DND-41 (cell line): ENCODE measurements at regions not wholly inside any gene's neighbourhood (a gene's known extent, or its start where the extent isn't known, plus 50 kb on each side); places are given as distances from the start of the nearest gene placed in this dataset.

Experiments
- ATAC-seq: fragments of 200-7000 bp; cut with Tn5 transposase; 3 replicates; pipeline ENCODE4 v1.9.1; 2021; ENCODE audit warnings: low read depth; ENCODE audit not compliant: insufficient read depth
- DNase-seq: peaks from one replicate; pipeline ENCODE4 v3.0.0-alpha.2; 2020
- H2AFZ ChIP-seq: 2 replicates; pipeline ENCODE4 v1.6.0; 2012; ENCODE audit warnings: low read depth, low read length
- H3K27ac ChIP-seq: 2 replicates; pipeline ENCODE4 v1.5.1; 2012; ENCODE audit warnings: low read length, inconsistent platforms
- H3K27me3 ChIP-seq: fragments of 200-600 bp; sonication (generic); 2 replicates; pipeline ENCODE4 v1.6.0; 2012; ENCODE audit warnings: low read length, mild to moderate bottlenecking, inconsistent platforms; ENCODE audit not compliant: insufficient read depth, poor library complexity
- H3K36me3 ChIP-seq: 2 replicates; pipeline ENCODE4 v1.5.1; 2012; ENCODE audit warnings: low read length, inconsistent platforms; ENCODE audit not compliant: insufficient read depth
- H3K4me1 ChIP-seq: 2 replicates; pipeline ENCODE4 v1.5.1; 2012; ENCODE audit warnings: mild to moderate bottlenecking, low read length; ENCODE audit not compliant: insufficient read depth
- H3K4me2 ChIP-seq: 2 replicates; pipeline ENCODE4 v1.6.0; 2012; ENCODE audit warnings: mild to moderate bottlenecking, moderate library complexity, low read length, inconsistent platforms; ENCODE audit not compliant: insufficient read depth
- H3K4me3 ChIP-seq, 2 experiments: fragments of 200-600 bp in 1 of 2; shearing (Covaris generic) in 1 of 2; 2 replicates each; pipeline ENCODE4 v1.5.1; 2012 to 2016; ENCODE audit warnings: inconsistent platforms in 2 of 2, low read length in 2 of 2, mild to moderate bottlenecking in 2 of 2, low read depth in 1 of 2, moderate library complexity in 1 of 2
- H3K79me2 ChIP-seq: 2 replicates; pipeline ENCODE4 v1.6.0; 2012; ENCODE audit warnings: low read length, inconsistent platforms; ENCODE audit not compliant: insufficient read depth
- H3K9ac ChIP-seq: 2 replicates; pipeline ENCODE4 v1.6.0; 2012; ENCODE audit warnings: low read depth, mild to moderate bottlenecking, inconsistent platforms, low read length, moderate library complexity
- H3K9me3 ChIP-seq: 2 replicates; pipeline ENCODE4 v1.5.1; 2012; ENCODE audit warnings: low read length, moderate library complexity, mild to moderate bottlenecking, inconsistent platforms; ENCODE audit not compliant: insufficient read depth, severe bottlenecking
- H4K20me1 ChIP-seq: 2 replicates; pipeline ENCODE4 v1.6.0; 2012; ENCODE audit warnings: low read length; ENCODE audit not compliant: insufficient read depth
- CTCF ChIP-seq: IDR thresholded peaks from 2 replicates; pipeline ENCODE4 v1.5.1; 2012; ENCODE audit warnings: borderline replicate concordance, low read length, moderate library complexity, mild to moderate bottlenecking; ENCODE audit not compliant: poor library complexity, severe bottlenecking; ENCODE audit errors: extremely low read depth
- EZH2 ChIP-seq: IDR thresholded peaks from 3 replicates; pipeline ENCODE4 v1.6.1; 2012; ENCODE audit warnings: borderline replicate concordance, low read depth, mild to moderate bottlenecking, moderate library complexity, low read length, inconsistent platforms; ENCODE audit not compliant: severe bottlenecking

GRCh38 chr13:87206708-87207107 is 464.5 kb upstream of the SLITRK5 start:
- Histone ChIP-seq H3K27ac (no peak overlapping the region), H3K79me2 (no peaks in the 10 kb centered on the region), H3K36me3 (no peaks in the 10 kb centered on the region), H3K27me3 (no peaks in the 10 kb centered on the region), H3K9ac (no peak overlapping the region), H3K4me3 (no peak overlapping the region), H2AFZ (no peak overlapping the region), H3K4me2 (no peak overlapping the region), H3K4me1 (no peaks in the 10 kb centered on the region), H4K20me1 (no peaks in the 10 kb centered on the region), H3K9me3 (no peaks in the 10 kb centered on the region)
- TF ChIP-seq EZH2 (no peak), CTCF (no peak)
- ATAC-seq = no peak
- no peak for DNase-seq

GRCh38 chr13:87207280-87208003 is 463.7 kb upstream of the SLITRK5 start:
- Histone ChIP-seq H3K4me1 (no peaks in the 10 kb centered on the region), H3K79me2 (no peaks in the 10 kb centered on the region), H3K27me3 (no peaks in the 10 kb centered on the region), H3K4me3 (no peak overlapping the region), H3K9ac (no peak overlapping the region), H2AFZ (no peak overlapping the region), H3K9me3 (no peaks in the 10 kb centered on the region), H3K27ac (no peak overlapping the region), H3K4me2 (no peak overlapping the region), H4K20me1 (no peaks in the 10 kb centered on the region), H3K36me3 (no peaks in the 10 kb centered on the region)
- ATAC-seq (no peak), DNase-seq (no peak)
- TF ChIP-seq CTCF (no peak), EZH2 (no peak)

- ATAC-seq (no peak), DNase-seq (no peak)
These were observed 462.5 kb upstream of the SLITRK5 start for GRCh38 chr13:87208636-87209035.

More at GRCh38 chr13:87208636-87209035, 462.5 kb upstream of the SLITRK5 start:
- H3K27ac ChIP-seq = no peak overlapping the region
- no peak overlapping the region for H3K9ac ChIP-seq
- no peak overlapping the region for H3K4me3 ChIP-seq
- H3K9me3 ChIP-seq = no peaks in the 10 kb centered on the region
- no peaks in the 10 kb centered on the region for H3K79me2 ChIP-seq
- H4K20me1 ChIP-seq = no peaks in the 10 kb centered on the region
- H3K36me3 ChIP-seq = no peaks in the 10 kb centered on the region
- no peaks in the 10 kb centered on the region for H3K27me3 ChIP-seq
- H3K4me2 ChIP-seq = no peak overlapping the region
- no peaks in the 10 kb centered on the region for H3K4me1 ChIP-seq
- TF ChIP-seq EZH2 (no peak), CTCF (no peak)
- no peak overlapping the region for H2AFZ ChIP-seq
